GM21360 (cell line): ENCODE measurements at regions not wholly inside any gene's neighbourhood (a gene's known extent, or its start where the extent isn't known, plus 50 kb on each side); places are given as distances from the start of the nearest gene placed in this dataset.
"Not testable (repeated sequence)": the region's sequence is repeated elsewhere in the genome, so short reads cannot be mapped to it uniquely, and the experiment has no call there.

Experiments used
- ATAC-seq: cut with Tn5 transposase; IDR thresholded peaks from one replicate; pipeline ENCODE4 v1.9.1; 2021; ENCODE audit warnings: mild to moderate bottlenecking, moderate library complexity; ENCODE audit not compliant: unreplicated experiment

- ATAC-seq: no peak
These were observed 652.7 kb upstream of the HS3ST5 start for GRCh38 chr6:114995526-114995925.

GRCh38 chr6:114989279-114989964 is 646.6 kb upstream of the HS3ST5 start:
- peak; percentile 81 for ATAC-seq

GRCh38 chr6:114987281-114987680 is 644.5 kb upstream of the HS3ST5 start:
- no peak for ATAC-seq

DNA sequence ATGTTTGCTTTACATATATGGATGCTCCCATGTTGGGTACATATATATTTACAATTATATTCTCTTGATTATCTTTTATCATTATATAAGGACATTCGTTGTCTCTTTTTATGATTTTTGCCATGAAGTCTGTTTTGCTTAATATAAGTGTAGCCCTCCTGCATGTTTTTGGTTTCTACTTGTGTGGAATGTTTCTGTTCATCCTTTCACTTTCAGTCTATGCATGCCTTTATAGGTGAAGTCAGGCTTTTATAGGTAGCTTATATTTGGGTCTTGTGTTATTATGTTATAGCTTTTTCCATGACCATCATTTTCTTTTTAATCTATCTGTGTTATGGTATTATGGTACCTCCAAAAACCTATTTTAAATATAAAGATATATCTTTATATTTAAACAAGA is 612.5 kb upstream of the HS3ST5 start:
- ATAC-seq: no peak

GRCh38 chr6:114952229-114952628 is 609.4 kb upstream of the HS3ST5 start:
- no peak for ATAC-seq

DNA sequence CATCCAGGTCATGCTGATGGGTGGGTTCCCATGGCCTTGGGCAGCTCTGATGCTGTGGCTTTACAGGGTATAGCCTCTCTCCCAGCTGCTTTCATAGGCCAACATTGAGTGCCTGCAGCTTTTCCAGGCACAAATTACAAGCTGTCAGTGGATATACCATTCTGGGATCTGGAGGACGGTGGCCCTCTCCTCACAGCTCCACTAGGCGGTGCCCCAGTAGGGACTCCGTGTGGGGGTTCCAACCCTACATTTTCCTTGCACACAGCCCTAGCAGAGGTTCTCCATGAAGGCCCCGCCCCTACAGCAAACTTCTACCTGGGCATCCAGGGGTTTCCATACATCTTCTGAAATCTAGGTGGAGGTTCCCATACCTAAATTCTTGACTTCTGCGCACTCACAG is 602.6 kb upstream of the HS3ST5 start:
- no peak for ATAC-seq

- ATAC-seq: no peak
These were observed 598.3 kb upstream of the HS3ST5 start for GRCh38 chr6:114941078-114941477.

DNA sequence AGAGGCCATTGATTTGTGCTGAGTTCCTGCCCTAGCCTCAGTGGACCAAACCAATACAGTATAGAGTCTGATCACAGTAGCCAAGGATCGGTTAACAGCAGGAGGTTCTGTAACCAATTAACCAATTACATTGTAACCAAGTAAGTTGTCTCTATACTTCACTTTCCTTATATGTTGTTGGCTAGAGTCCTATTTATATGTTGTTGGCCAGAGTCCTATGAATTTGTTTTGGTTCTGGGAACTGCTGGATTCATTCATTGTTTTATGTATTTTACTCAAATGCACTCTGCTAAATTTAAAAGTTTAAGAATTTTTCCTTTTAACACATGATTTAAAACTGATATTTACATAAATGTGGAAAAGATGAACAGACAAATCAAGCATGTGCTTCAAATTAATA is 597.4 kb upstream of the HS3ST5 start:
- no peak for ATAC-seq

DNA sequence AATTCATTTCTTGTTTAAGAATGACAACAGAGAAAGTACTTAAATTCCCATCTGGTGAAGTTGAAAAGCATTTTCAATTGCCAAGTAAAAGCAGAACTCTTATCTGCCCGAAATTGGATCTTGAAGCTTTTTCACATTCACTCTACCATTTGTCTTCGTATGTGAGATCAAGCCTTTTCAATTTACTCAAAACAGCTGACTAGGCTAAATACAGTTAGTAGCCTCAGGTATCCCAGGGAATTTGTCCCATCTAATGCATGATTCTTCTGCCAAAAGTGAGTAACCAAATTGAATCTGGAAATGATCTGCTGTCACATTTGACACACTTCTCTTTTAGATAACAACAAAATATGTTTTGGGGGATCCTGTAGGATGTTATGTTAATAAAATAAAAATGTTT is 596.8 kb upstream of the HS3ST5 start:
- no peak for ATAC-seq

- no peak for ATAC-seq
These were observed 593.3 kb upstream of the HS3ST5 start for GRCh38 chr6:114936080-114936479.

- ATAC-seq: no peak
These were observed 591.3 kb upstream of the HS3ST5 start for GRCh38 chr6:114934079-114934478.

GRCh38 chr6:114928731-114929130 is 585.9 kb upstream of the HS3ST5 start:
- not testable (repeated sequence) for ATAC-seq

DNA sequence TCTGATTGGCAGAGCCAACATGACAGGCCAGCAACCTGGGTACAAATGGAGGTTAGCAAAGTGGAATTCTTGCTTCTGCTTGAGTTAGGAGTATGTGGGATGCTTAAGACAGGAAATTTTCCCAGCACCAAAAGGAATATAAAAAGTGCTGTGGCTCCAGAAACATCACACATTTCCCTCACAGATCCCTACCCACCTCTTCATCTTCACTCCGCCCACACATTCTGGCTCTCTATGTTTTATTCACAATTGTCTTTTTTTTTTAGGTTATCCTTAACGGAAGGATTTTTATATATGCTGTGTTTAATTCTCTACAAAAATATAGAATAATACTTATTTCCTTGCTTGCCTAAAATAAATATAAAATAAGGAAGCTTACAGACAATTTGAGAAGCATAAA is 563.3 kb upstream of the HS3ST5 start:
- ATAC-seq: no peak

GRCh38 chr6:114897536-114897935 is 554.7 kb upstream of the HS3ST5 start:
- ATAC-seq: no peak

- no peak for ATAC-seq
These were observed 549.4 kb upstream of the HS3ST5 start for GRCh38 chr6:114892211-114892610.

DNA sequence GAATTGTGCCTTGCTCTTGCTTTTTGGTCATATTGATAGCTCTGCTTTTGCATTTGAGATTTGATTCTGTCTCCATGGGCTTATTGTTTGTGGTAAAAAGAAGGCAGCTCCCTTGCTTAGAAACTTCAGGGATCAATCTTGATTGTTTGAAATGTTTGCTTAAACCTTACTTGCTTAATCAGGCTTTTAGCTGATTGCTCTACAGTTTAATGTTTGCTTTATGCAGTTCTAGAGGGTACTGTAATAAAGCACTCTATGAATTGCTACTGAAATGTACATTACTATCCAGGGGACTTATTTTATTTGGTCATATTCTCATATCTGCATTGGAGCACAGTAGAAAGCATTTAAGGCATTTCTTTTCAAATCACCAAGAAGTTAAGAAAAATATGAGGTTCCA is 545.4 kb upstream of the HS3ST5 start:
- ATAC-seq: no peak

- no peak for ATAC-seq
These were observed 544.0 kb upstream of the HS3ST5 start for GRCh38 chr6:114886670-114887436.

- ATAC-seq: no peak
These were observed 536.9 kb upstream of the HS3ST5 start for GRCh38 chr6:114879693-114880092.

GRCh38 chr6:114878091-114878490 is 535.3 kb upstream of the HS3ST5 start:
- ATAC-seq: no peak

DNA sequence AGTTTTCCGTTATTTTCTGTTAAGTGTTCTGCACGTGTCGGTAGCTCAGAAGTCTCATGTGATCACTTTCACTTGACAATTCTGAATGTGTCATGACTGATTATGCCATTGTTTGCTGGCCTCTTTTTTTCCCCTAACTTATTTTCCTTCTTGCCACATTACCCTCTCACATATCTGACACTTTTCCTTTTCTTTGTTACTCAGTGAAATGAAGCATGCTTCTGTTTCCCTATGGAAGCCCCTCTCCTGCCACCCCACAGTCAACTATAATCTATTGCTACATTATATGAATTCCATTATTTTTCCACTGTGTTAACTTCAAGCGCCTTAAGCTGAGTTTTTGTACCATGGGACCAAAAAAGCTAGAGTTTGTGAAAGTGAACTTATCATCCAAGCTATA is 531.6 kb upstream of the HS3ST5 start:
- no peak for ATAC-seq

- ATAC-seq: not testable (repeated sequence)
These were observed 522.7 kb upstream of the HS3ST5 start for GRCh38 chr6:114865506-114865905.

GRCh38 chr6:114863610-114864009 is 520.8 kb upstream of the HS3ST5 start:
- no peak for ATAC-seq

DNA sequence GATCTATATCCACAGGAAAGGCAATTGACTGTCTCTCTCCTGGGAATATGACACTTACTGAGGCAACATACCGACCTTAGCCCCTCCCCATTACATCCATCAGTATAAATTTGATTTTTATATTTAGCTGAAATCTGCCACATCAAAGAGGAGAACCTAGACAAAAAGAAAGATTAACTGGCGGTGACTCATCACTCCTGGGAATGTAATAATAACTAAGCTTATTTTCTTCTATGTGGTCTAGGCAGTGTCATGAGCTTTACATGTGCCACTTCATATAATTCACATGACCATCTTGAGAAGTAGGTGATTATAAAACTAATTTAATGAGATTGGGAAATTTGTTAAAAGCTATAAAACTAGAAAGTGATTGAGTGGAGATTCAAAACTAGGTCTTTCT is 520.0 kb upstream of the HS3ST5 start:
- no peak for ATAC-seq
